GM21423 (cell line): ENCODE measurements at regions not wholly inside any gene's neighbourhood (a gene's known extent, or its start where the extent isn't known, plus 50 kb on each side); places are given as distances from the start of the nearest gene placed in this dataset.

Source experiments
- ATAC-seq: cut with Tn5 transposase; IDR thresholded peaks from one replicate; pipeline ENCODE4 v1.9.1; 2021; ENCODE audit warnings: mild to moderate bottlenecking, moderate library complexity; ENCODE audit not compliant: unreplicated experiment

DNA sequence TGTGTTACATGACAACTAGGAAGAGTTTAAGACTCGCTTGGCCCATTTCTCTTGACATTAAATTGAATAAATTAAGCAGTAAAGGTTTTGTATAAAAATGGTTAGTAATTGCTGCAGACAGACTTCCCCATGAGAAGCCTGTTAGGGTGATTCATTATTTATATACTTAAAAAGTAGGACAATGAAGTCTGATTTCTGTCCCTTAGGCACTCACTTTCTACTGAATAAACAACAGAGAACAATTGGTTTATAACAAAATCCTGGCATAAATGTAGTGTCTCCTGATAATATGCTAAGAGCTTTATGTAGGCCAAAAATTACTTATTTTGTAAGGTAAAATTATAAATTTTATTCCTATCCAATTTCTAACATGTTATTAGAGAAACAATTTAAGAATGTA, 2138.5 kb upstream of the PCDH20 start:
- no peak for ATAC-seq

DNA sequence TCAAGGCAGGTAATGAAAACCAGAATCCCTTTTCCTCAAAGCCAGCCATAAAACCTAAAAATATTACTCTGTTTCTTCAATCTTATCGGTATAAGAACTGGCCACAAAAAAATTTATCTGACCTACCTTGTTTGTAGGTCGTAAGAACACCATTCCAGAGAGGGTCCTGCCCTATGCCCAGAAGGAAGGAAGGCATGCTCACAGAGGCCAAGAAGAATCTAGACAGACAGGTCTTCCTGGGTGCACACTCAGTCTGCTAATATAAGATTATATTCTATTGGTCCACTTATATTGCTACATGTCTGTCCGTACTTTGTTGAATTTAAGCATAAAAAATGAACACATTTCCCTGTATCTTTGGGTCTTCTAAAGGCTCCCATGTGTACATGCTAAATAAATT, 2136.1 kb upstream of the PCDH20 start:
- no peak for ATAC-seq

DNA sequence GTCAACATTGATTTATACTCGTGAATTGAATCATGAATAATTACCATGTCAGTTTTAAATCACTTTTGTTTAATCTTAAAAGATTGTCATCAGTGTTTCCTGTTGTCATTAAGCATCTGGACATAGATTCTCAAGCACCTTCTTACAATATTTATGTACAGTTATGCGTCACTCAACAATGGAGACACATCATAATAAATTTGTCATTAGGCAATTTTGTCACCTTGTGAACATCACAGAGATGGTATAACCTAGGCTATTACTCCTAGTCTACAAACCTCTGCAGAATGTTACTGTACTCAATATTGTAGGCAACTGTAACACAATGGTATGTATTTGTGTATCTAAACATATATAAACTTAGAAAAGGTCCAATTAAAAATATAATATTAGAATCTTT, 2130.9 kb upstream of the PCDH20 start:
- no peak for ATAC-seq

DNA sequence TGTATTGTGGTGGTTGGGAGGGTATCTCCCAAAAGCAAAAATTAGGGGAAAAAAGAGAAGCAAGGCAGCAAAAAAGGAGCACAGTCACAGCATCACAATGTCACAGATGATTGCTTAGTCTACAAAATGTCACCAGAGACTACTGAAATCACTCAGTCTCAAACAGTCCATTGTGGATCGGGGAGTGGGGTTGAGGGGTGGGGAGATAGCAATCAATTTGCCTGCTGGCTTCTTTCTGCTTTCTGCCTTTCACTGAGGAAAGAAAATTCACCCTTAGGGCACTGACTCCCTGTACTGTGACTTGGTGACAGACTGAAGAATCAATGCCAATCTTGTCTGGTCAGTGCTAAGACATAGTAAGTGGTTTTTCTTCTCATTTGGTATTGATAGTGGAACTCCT, 2127.1 kb upstream of the PCDH20 start:
- ATAC-seq: no peak

DNA sequence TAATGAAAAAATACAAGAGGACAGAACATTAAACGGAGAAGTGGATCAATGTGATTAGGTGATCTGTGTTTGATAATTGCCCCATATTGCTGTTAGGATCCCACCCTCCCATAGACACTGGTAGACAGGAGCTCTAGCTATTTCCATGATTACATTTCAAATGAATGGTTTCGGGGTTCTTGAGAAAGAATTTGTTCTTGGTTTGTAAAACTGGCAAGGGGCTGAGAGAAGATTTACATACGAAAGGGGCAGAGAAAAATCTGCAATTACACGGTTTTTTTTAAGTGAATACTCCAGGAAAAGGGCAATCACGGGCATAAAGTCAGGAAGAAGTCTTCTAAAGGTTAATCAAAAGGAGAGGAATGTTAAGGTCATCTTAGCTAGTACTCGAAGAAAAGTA, 2125.7 kb upstream of the PCDH20 start:
- ATAC-seq: no peak

DNA sequence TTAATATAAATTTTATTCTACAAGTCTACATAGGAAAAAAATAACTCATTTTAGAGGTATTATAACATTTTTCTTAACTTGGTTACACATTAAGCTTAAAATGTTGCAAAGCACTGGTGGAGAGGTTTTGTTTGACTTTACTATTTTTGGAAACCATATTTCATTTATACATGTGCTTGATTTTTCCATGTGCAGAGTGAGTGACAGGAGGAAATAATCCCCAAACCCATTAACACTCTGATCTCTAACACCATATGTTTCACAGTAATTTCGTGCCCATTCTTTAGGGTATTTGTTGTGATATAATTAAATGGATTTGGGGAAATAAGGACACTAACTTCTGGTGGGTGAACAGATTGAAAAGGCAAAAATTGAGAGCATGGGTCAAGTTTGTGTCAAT, 2124.4 kb upstream of the PCDH20 start:
- no peak for ATAC-seq

DNA sequence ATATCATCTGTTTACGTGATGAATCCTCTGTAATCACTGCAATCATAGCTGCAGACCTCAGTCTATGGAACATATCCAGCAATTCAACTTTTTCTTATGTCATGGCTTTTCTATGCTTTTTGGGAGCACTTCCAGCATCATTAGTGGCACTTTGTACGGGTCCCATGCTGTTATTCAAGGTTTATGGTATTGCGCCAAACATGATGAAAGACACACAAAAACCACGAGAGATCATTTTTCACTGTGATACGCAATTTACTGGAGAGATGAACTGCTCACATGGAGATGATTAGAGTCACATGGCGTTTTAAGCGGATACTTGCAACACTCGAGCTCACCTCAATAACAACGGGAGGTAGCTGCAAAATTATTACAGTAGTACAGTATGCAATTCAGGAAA, 2101.7 kb upstream of the PCDH20 start:
- no peak for ATAC-seq

DNA sequence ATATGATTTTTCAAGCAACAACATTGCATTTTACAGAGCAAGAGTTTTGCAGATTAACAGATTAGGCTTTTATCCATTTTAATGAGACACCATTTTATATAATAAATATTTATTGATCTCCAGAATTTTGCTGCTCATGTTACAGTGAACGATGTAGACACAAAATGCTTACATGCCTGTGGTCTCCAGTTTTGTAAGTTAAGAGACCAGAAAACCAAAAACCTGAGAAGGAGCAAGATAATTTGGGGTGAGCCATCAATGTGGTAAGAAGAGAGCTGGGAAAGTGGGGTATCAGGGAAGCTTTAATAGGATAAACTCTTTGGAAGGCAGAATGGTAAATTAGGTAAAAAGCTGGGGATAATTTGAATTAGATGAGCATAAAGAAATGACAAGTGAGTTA, 2100.5 kb upstream of the PCDH20 start:
- ATAC-seq: no peak

DNA sequence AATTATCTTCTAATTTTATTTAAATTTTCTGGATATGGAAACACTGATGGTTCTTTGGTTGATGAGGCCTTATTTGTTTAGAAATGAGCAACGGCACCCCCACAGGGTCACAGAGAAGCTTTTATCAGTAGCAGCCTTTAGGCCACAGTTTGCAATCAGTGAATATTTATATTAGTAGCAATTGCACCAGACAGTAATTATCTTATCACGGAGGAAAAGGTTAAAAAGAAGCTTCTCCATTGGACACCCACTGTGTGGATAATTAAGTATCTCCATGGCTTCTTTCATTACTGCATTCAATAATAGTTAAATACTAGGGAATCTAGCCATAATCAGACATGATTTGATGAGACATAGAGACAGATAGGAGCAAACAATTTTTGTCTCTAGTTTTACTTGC, 2099.2 kb upstream of the PCDH20 start:
- ATAC-seq: no peak

DNA sequence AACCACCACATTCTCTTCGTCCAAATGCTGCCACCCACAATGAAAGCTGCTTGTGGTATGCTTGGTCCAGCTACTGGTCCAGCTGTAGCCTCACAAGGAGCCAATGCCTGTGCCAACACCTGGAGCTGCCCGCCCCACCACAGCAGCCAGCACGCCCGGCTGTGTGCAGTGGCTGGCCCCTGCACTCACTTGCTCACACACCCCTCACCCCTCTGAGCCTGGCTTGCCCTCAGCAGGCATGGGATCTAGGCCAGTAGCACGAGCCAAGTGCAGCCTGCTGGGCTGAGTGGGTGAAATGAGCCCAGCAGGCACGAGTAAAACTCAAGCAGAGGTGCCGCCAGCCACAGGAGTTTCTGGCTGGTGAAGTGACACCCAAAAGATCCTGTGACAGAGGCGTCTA, 2096.4 kb upstream of the PCDH20 start:
- no peak for ATAC-seq

DNA sequence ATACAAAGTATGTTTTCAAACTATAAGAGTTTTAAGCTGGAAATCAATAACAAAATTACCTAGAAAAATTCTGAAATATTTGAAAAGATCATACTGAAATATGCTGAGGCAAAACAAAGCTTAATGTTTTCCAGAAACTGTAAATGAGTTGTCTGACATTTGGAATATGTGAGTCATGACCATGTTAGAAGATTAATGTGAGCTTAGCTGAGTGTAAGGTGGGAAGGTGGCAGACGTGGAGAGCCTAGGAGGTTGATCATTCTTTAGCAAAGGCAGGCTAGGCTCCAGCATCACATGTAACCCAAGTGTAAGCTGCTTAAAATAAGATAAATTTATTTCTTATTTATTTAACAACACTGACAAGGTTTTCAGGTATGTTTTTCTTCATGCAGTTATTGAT, 2086.1 kb upstream of the PCDH20 start:
- no peak for ATAC-seq

DNA sequence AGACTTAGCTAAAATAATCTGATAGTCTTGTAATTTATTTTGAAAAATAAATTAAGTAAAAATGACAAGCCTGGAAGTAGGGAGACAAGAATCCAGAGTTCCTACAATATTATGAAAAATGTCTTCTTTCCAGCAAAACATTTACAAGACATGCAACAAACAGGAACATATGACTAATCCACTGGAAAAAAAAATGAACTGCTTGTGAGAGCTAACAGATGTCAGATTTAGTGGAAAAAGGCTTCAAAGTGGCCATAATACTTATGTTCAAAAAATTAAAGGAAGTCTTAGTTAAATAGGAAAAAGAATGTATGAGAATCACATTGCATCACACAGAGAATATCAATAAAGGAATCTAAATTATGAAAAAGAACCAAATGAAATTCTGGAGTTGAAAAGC, 2082.0 kb upstream of the PCDH20 start:
- ATAC-seq: no peak

DNA sequence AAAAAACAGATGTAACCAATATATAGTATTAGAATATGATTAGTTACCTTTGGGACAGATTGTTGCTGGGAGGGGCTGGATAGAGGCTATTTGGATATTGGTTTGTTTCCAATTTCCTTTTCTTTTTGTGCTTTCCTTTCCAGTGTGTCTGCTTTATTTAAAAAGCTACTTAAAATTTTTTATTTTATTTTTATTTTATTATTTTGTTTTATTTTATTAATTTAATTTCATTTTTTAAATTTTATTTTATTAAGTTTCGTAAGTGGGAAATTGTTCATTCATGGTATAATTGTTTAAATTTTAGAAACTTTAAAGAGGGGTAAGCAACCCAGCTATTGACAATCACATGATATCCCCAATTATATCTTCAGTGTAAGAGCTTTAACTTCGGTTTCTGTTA, 2077.0 kb upstream of the PCDH20 start:
- ATAC-seq: no peak

DNA sequence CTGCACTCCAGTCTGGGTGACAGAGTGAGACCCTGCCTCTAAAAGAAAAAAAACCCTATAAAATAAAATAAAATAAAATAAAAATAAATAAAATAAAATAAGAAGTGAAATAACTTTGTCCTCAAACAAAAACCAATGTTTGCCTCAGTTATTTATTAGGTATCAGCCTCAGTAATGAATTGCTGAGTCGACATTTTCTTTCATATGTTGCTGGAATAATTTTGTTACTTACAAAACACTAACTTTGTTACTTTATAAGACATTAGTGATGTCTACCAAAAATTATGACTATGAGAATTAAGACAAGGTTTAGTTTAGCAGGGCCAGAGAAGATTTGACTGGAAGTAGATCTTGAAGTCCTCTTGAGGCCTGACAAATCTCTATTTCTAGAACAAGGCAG, 2074.5 kb upstream of the PCDH20 start:
- ATAC-seq: no peak

DNA sequence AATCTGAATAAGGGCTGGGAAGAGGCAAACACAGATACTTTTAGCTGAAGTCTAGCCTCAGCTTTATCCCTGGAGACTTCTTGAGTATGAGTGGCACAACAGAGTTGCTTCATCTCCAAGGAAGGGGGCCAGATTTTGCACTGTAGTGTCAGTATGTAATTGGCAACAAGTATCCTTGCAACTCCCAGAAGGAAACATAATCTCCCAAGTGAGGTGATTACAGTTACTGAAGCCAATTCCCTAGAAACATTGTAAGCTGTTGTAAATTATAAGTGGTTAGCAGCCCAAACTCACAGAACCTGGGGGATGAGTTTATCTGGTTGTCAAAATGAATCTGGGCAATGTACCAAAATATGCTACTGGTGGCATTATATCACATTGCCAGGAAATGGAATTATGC, 2065.7 kb upstream of the PCDH20 start:
- ATAC-seq: no peak

DNA sequence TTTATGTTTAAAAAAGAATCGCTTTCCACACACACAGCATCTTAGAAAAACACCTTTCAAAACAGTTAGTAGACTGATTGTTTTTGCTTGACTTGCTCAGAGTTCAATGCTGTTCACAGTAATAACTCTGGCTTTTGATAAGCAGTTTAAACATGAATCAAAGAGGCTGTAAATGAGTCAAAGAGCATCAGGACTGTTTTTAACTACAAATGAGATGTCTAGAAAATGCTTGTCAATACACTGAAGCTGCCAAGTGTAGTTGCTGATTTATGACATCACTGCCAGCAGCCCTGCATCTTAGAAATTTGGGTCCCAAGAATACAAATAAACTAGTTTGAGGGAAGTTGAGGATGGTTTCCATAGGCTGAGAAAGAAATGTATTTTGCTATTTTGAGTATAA, 2057.1 kb upstream of the PCDH20 start:
- ATAC-seq: no peak

DNA sequence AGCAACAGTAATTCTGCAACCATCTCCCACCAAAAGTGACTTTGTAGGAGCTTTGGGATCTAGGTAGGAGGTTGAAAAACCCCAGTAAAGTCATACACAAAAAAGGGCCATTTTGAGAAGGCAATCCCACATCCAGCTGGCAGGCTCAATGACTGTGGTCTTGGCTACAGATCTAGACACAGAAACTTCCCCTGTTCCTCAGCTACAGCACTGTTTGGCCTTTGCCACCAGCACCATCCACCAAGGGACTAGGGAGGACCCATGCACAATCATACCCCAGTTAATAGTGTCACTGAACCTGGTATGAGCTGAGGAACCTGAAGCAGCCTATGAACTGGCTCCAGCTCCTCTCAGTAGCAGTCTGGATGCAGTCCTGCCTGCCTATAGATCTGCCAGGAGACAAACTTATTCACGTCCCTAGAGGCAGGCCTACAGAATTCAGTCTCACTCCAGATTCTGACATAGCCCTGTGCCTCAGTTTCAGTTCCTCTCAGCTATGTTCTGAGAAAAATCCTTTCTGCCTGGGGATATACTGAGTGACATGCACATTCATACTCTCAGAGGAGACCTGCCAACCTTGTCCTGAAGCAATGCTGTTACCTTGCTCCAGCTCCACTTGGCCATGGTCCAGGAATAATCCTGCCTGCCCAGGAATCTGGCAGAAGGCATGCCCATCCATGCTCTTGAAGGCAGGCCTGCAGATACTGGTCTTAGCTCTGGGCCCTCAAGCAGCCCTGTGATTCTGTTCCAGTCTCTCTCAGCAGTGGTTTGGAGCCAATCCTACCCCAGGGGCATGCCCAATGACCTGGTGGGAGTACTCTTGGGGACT, 2048.3 kb upstream of the PCDH20 start:
- ATAC-seq: peak; percentile 90

DNA sequence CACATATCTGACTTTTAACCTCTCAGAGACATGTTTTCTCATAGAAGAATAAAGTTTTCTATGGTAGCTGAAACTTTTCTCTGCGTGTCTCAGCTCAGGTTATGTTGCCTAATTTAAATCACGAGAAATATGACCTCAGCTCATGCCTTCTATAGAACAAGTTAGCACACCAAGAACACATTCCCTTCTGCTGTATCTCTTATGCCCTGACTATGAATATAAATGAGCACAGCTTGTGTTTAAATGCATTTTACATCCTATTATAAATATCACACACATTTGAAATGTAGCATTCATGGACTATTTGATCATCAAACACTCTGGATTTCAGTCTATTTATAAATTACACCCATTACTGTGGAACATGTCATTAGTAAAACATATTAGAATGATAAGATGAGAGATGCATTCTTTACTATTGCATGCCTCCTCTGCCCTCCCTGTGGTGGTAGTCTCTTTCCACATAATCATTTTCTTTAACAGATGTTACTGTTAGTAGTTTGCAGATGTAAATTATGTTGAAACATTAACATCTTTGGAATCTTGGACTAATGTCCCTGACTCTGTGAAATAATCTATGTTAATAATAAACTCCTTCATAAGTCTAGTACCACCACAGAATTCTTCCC, 2044.9 kb upstream of the PCDH20 start:
- ATAC-seq: no peak

DNA sequence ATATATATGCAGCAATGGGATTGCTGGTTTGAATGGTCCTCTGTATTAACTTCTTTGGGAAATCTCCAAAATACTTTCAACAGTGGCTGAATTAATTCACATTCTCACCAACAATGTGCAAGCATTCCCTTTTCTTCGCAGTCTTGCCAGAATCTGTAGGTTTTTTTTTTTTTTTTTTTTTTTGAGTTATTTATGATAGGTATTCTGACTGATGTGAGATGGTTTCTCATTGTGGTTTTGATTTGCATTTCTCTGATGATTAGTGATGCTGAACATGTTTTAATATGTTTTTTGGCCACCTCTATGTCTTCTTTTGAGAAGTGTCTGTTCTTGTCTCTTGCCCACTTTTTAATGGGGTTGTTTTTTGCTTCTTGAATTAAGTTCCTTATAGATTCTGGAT, 2041.5 kb upstream of the PCDH20 start:
- ATAC-seq: no peak

DNA sequence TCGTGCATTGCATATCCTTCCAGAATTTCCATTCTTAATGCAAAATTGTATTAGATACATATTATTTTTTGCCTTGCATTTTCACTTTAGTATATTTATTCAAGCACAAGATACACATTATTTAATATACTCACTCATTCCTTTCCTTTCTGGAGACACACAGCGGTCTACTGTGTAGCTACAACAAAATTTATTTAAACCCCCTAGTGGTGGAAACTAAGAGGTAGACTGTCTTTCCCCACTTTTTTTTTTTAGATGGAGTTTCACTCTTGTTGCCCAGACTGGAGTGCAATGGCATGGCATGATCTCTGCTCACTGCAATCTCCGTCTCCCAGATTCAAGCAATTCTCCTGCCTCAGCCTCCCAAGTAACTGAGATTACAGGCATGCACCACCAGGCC, 2040.3 kb upstream of the PCDH20 start:
- ATAC-seq: no peak

DNA sequence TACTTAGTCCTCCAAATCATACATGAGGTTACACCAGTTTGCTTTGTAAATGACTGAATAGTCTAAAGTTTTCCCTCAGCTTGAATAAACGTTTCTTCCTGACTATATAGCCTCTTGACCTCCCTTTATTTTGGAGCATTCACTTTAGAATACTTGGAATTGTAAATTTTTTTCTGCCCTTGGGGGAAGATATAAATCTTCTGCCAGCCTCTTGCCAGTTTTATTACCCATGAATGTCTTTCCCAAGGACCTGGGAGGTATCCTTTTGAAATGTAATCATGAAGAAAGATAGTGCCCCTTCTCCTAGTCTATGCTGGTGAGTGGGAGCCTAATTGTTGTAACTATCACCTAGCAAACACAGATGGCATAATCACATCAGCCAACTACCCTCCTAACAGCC, 2033.9 kb upstream of the PCDH20 start:
- ATAC-seq: no peak

DNA sequence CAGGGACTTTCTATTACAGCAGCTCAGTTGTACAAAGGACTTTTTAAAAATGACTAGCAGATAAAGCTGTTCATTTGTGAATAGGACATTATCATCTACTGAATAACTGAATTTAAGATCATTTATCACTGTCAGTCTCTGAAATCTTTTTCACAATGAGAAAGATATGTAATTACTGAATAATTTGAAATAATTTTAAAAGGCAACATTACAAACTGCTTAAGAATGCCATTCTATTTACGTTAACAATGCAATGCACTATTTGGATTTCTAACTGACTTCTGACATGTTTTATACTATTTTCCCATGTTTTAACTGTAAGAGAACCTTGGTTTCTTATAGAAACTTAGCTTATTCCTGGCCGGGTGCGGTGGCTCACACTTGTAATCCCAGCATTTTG, 2033.0 kb upstream of the PCDH20 start:
- ATAC-seq: no peak

DNA sequence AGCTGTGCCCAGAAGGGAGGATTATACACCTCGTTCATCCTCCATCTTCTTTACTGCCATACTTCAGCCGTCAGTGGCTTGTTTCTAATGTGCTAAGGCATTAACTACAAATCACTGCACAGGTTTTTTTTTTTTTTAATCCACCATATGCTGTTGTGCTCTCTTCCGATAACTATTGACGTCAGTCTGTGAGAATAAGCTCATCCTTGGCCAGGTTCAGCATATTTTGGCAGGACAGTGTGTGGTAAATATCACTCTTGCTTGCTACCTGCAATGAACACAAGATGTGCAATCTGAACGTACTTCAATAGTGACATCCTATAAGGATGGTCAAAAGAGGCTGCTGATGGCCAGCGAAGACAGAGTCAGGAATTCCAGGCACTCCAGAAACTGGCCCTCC, 2030.7 kb upstream of the PCDH20 start:
- ATAC-seq: no peak
